Activated B cell treated with CpG ODN at 0.5 μM for 24 hours (primary cell): ENCODE measurements at regions not wholly inside any gene's neighbourhood (a gene's known extent, or its start where the extent isn't known, plus 50 kb on each side); places are given as distances from the start of the nearest gene placed in this dataset.

ENCODE experiments used
- ATAC-seq: fragments of 200-7000 bp; cut with Tn5 transposase; one replicate; pipeline ENCODE4 v1.10.0; 2021; ENCODE audit warnings: low read depth, mild to moderate bottlenecking, moderate library complexity
- CTCF ChIA-PET: fragments of 350-600 bp; sonication (Branson Sonifier 250); formaldehyde crosslinking; loops from one replicate; lab custom pipeline; 2021; ENCODE audit warnings: antibody characterized with exemption; lab: Charles Lee
- POLR2A ChIA-PET: fragments of 350-600 bp; sonication (Branson Sonifier 250); formaldehyde crosslinking; loops from one replicate; lab custom pipeline; 2021; ENCODE audit warnings: antibody characterized with exemption; lab: Charles Lee
- DNase-seq: peaks from one replicate; pipeline ENCODE4 v3.0.0; 2022
- H3K27ac Mint-ChIP-seq: one replicate; pipeline ENCODE4 v1.8.0; 2020; ENCODE audit warnings: mixed read lengths
- H3K27me3 Mint-ChIP-seq: one replicate; pipeline ENCODE4 v1.8.0; 2021; ENCODE audit warnings: mixed read lengths
- H3K36me3 Mint-ChIP-seq: one replicate; pipeline ENCODE4 v1.8.0; 2021; ENCODE audit warnings: low read depth, mixed read lengths
- H3K4me1 Mint-ChIP-seq: one replicate; pipeline ENCODE4 v1.8.0; 2021; ENCODE audit warnings: mixed read lengths
- H3K4me3 Mint-ChIP-seq: one replicate; pipeline ENCODE4 v1.8.0; 2020; ENCODE audit warnings: mild to moderate bottlenecking, mixed read lengths
- H3K9me3 Mint-ChIP-seq: one replicate; pipeline ENCODE4 v1.8.0; 2020; ENCODE audit warnings: mixed read lengths
- CTCF ChIP-seq: fragments of 200-600 bp; IDR thresholded peaks from one replicate; pipeline ENCODE4 v1.8.0; 2022; ENCODE audit warnings: antibody characterized with exemption, mild to moderate bottlenecking
- intact Hi-C: fragments of 100-400 bp; cut with micrococcal nuclease; formaldehyde crosslinking; loops from one replicate; pipeline ENCODE4 v1.15.1; 2024

- POLR2A ChIA-PET: no interaction called here
- no peak for ATAC-seq
- Mint-ChIP-seq H3K4me1 (no peaks in the 10 kb centered on the region), H3K27ac (no peak overlapping the region), H3K9me3 (peaks cover 1% of the 10 kb centered on the region), H3K36me3 (no peaks in the 10 kb centered on the region), H3K4me3 (no peak overlapping the region), H3K27me3 (no peaks in the 10 kb centered on the region)
- intact Hi-C loops: no loop called here
- TF ChIP-seq CTCF: no peak
- CTCF ChIA-PET: no interaction called here
- no peak for DNase-seq
These were observed 479.2 kb downstream of the RIT2 start for GRCh38 chr18:42636309-42636708.

- intact Hi-C loops: no loop called here
- no peak for TF ChIP-seq CTCF
- DNase-seq: no peak
- Mint-ChIP-seq H3K4me1 (no peaks in the 10 kb centered on the region), H3K27me3 (no peaks in the 10 kb centered on the region), H3K27ac (no peak overlapping the region), H3K9me3 (peaks cover 1% of the 10 kb centered on the region), H3K36me3 (no peaks in the 10 kb centered on the region), H3K4me3 (no peak overlapping the region)
- ChIA-PET CTCF (no interaction called here), POLR2A (no interaction called here)
- no peak for ATAC-seq
These were observed 475.3 kb downstream of the RIT2 start for GRCh38 chr18:42640160-42640559.

DNA sequence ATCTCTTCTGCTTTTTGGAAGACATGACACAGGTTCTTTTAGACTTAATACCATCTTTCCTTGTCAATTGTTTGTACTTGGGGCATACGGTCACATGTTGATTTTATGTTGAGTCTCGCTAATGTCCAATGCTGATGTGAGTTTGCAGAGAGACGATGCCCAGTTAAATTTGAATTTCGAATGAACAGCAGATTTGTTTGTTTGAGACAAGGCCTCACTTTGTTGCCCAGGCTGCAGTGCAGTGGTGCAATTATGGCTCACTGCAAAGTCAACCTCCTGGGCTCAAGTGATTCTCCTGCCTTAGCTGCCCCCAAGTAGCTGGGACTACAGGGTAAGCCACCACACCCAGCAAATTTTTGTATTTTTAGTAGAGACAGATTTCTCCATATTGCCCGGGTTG lies 473.5 kb downstream of the RIT2 start:
- Mint-ChIP-seq H3K27ac (no peak overlapping the region), H3K36me3 (no peaks in the 10 kb centered on the region), H3K4me1 (no peaks in the 10 kb centered on the region), H3K27me3 (no peaks in the 10 kb centered on the region), H3K4me3 (no peak overlapping the region), H3K9me3 (peaks cover 1% of the 10 kb centered on the region)
- no peak for ATAC-seq
- ChIA-PET POLR2A (no interaction called here), CTCF (no interaction called here)
- no peak for TF ChIP-seq CTCF
- DNase-seq: no peak
- intact Hi-C loops: no loop called here

DNA sequence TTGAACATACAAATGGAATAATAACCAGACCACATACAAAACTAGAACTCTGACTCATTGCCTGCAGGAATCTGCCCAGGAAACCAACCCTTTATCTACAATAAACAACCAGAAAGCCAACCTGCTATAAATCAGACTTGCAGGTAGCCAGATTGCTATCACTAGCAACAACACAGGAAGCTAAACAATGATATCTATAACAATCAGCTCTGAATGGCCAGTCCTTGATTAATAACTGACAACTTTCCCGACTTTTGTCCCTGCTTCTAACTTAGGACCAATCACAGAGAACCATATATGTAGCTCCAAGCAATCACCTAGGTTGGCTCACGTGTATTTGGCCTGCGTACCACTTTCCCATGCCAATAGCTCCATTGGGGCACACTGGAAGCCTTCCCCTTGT lies 470.8 kb downstream of the RIT2 start:
- no peak overlapping the region for H3K27ac Mint-ChIP-seq
- TF ChIP-seq CTCF: no peak
- intact Hi-C loops: no loop called here
- H3K27me3 Mint-ChIP-seq: no peaks in the 10 kb centered on the region
- H3K9me3 Mint-ChIP-seq: peaks cover 2% of the 10 kb centered on the region
- no peaks in the 10 kb centered on the region for H3K4me1 Mint-ChIP-seq
- H3K4me3 Mint-ChIP-seq: no peak overlapping the region
- CTCF ChIA-PET: no interaction called here
- DNase-seq: no peak
- no peak for ATAC-seq
- POLR2A ChIA-PET: no interaction called here
- no peaks in the 10 kb centered on the region for H3K36me3 Mint-ChIP-seq

DNA sequence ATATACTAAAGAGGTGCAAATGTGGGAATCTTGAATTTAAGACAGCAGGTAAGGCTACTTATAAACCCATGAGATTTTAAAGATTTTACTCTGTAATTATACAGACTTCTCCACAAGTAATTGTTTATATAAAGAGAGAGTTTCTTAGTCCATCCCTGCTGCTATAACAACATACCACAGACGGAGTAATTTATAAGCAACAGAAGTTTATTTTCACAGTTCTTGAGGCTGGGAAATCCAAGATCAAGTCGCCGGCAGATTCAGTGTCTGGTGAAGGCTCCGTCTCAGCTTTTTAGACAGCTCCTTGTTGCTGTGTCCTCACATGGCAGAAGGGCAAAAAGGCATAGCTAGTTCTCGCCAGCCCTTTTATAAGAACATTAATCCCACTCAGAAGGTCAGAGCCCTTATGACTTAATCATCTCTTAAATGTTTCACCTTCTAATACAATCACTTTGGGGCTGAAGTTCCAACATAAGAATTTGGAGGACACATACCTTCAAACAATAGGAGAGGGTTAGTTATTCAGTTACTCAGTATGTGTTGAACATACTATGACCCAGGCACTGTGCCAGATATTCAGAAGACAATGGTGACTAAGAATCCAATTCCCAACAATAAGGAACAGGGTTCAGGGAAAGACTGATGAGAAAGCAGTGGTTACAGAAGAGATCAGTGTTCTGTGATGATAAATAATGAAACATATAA lies 466.0 kb downstream of the RIT2 start:
- Mint-ChIP-seq H3K36me3 (no peaks in the 10 kb centered on the region), H3K27me3 (no peaks in the 10 kb centered on the region), H3K4me3 (no peak overlapping the region), H3K9me3 (peaks cover 5% of the 10 kb centered on the region), H3K4me1 (no peaks in the 10 kb centered on the region), H3K27ac (no peak overlapping the region)
- ChIA-PET POLR2A (no interaction called here), CTCF (no interaction called here)
- DNase-seq (no peak), ATAC-seq (no peak)
- TF ChIP-seq CTCF: no peak
- intact Hi-C loops: no loop called here
